CD14-positive monocyte (primary cell): ENCODE measurements at regions not wholly inside any gene's neighbourhood (a gene's known extent, or its start where the extent isn't known, plus 50 kb on each side); places are given as distances from the start of the nearest gene placed in this dataset.

Experiments used
- DNase-seq, 3 donors: peaks; one replicate each; pipeline ENCODE4 v3.0.0-alpha.2; 2011 to 2022
- H2AFZ ChIP-seq: 2 replicates; pipeline ENCODE4 v1.6.0; 2012; ENCODE audit warnings: mild to moderate bottlenecking, low read depth, low read length, inconsistent platforms; ENCODE audit not compliant: insufficient read depth, poor library complexity, severe bottlenecking
- H3K27ac ChIP-seq, 2 donors: 1 replicate in 1 of 2; 2 replicates in 1 of 2; pipeline ENCODE4 v1.5.1; 2012 to 2013; ENCODE audit warnings: low read length in 2 of 2, control low read depth in 1 of 2, inconsistent platforms in 1 of 2, low read depth in 1 of 2, mild to moderate bottlenecking in 1 of 2
- H3K27me3 ChIP-seq, 2 donors: one replicate each; pipeline versions ENCODE4 v1.6.0 to v1.6.1; 2011 to 2013; ENCODE audit warnings: low read length in 2 of 2; ENCODE audit not compliant: control insufficient read depth in 2 of 2, insufficient read depth in 2 of 2
- H3K36me3 ChIP-seq, 2 donors: replicated peaks in 1 of 2; 1 replicate in 1 of 2; 2 replicates in 1 of 2; pipeline versions ENCODE4 v1.5.1 to v1.6.1; 2012 to 2013; ENCODE audit warnings: low read length in 2 of 2, control low read depth in 1 of 2, inconsistent platforms in 1 of 2, mild to moderate bottlenecking in 1 of 2; ENCODE audit not compliant: insufficient read depth in 2 of 2, control insufficient read depth in 1 of 2
- H3K4me1 ChIP-seq, 2 donors: 1 replicate in 1 of 2; 2 replicates in 1 of 2; pipeline versions ENCODE4 v1.5.1 to v1.6.1; 2012 to 2013; ENCODE audit warnings: low read length in 2 of 2, control low read depth in 1 of 2, inconsistent platforms in 1 of 2, mild to moderate bottlenecking in 1 of 2, moderate library complexity in 1 of 2; ENCODE audit not compliant: insufficient read depth in 2 of 2, control insufficient read depth in 1 of 2
- H3K4me2 ChIP-seq: replicated peaks from 2 replicates; pipeline ENCODE3; 2012; ENCODE audit warnings: low read length, moderate library complexity, mild to moderate bottlenecking; ENCODE audit not compliant: poor library complexity, severe bottlenecking; ENCODE audit errors: extremely low read depth
- H3K4me3 ChIP-seq, 3 experiments: fragments of 200-600 bp in 1 of 3; sonication (generic) in 1 of 3; replicated peaks in 1 of 3; 1 replicate in 2 of 3; 2 replicates in 1 of 3; pipeline ENCODE4 v1.5.1; 2011 to 2013; ENCODE audit warnings: low read length in 3 of 3, mild to moderate bottlenecking in 3 of 3, control low read depth in 2 of 3, low read depth in 2 of 3, inconsistent platforms in 1 of 3, moderate library complexity in 1 of 3
- H3K79me2 ChIP-seq: 2 replicates; pipeline ENCODE4 v1.6.0; 2012; ENCODE audit warnings: mild to moderate bottlenecking, control low read depth, inconsistent platforms, low read length, moderate library complexity; ENCODE audit not compliant: insufficient read depth
- H3K9ac ChIP-seq: 2 replicates; pipeline ENCODE4 v1.6.0; 2017; ENCODE audit warnings: low read length, mild to moderate bottlenecking; ENCODE audit not compliant: insufficient read depth, poor library complexity, severe bottlenecking
- H3K9me3 ChIP-seq, 2 donors: replicated peaks in 1 of 2; 1 replicate in 1 of 2; 2 replicates in 1 of 2; pipeline versions ENCODE4 v1.5.1 to v1.6.1; 2012 to 2013; ENCODE audit warnings: low read length in 2 of 2, control low read depth in 1 of 2; ENCODE audit not compliant: control insufficient read depth in 1 of 2, insufficient read depth in 1 of 2
- H4K20me1 ChIP-seq: 2 replicates; pipeline ENCODE4 v1.6.0; 2012; ENCODE audit warnings: mild to moderate bottlenecking, low read length, control low read depth, moderate library complexity; ENCODE audit not compliant: insufficient read depth
- H3K27ac Mint-ChIP-seq, 7 donors: one replicate each; pipeline ENCODE4 v1.8.0; 2020; ENCODE audit warnings: mild to moderate bottlenecking in 7 of 7, mixed read lengths in 7 of 7, moderate library complexity in 6 of 7, inconsistent platforms in 2 of 7
- H3K27me3 Mint-ChIP-seq, 3 donors: one replicate each; pipeline ENCODE4 v1.8.0; 2021 to 2022; ENCODE audit warnings: low read depth in 3 of 3, mild to moderate bottlenecking in 3 of 3, mixed read lengths in 3 of 3, moderate library complexity in 3 of 3, inconsistent platforms in 1 of 3
- H3K36me3 Mint-ChIP-seq, 2 donors: one replicate each; pipeline ENCODE4 v1.8.0; 2020; ENCODE audit warnings: mixed read lengths in 2 of 2, inconsistent platforms in 1 of 2, mild to moderate bottlenecking in 1 of 2
- H3K4me1 Mint-ChIP-seq: one replicate; pipeline ENCODE4 v1.8.0; 2020; ENCODE audit warnings: mild to moderate bottlenecking, mixed read lengths
- H3K4me3 Mint-ChIP-seq, 2 donors: one replicate each; pipeline ENCODE4 v1.8.0; 2020; ENCODE audit warnings: mild to moderate bottlenecking in 2 of 2, mixed read lengths in 2 of 2, moderate library complexity in 1 of 2
- H3K9me3 Mint-ChIP-seq, 7 donors: one replicate each; pipeline ENCODE4 v1.8.0; 2020 to 2022; ENCODE audit warnings: mixed read lengths in 7 of 7, mild to moderate bottlenecking in 6 of 7, moderate library complexity in 6 of 7, inconsistent platforms in 2 of 7
- WGBS: methylation state at CpG from one replicate; pipeline ENCODE4 v1.1.5; 2013; ENCODE audit warnings: missing lambda C conversion rate; ENCODE audit not compliant: insufficient coverage; 5-methylcytosine and 5-hydroxymethylcytosine counted together
- intact Hi-C, 2 donors: fragments of 100-400 bp; cut with micrococcal nuclease; formaldehyde crosslinking; loops; one replicate each; pipeline versions ENCODE4 v1.15.0 to v1.15.1; 2023
- TF ChIP-seq, protein P1 (sequence below): fragments of 200-600 bp; IDR thresholded peaks from one replicate; pipeline ENCODE4 v1.8.0; 2022; ENCODE audit warnings: antibody characterized with exemption, mild to moderate bottlenecking

DNA sequence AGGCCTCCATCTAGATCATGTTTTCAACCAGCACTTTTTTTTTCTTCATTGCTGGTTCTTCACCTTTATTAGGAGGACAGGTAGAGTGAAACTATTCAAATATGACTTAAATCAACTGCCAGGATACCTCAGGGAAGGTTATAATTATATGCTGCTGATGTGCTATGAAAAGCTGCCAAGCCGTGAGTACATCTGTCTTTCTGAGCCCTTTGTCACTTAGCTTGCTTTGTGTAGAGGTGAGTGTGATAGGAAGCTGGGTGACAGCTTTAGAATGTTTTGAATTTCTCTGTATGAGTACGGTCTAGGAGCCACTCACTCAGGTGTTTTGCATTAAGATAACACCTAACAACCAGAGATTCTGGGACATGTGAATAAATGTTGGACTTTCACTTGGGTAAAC is 365.2 kb downstream of the OTUD1 start:
- Histone ChIP-seq H3K9ac (no peak overlapping the region), H3K4me2 (no peak overlapping the region), H3K27me3 (no peaks in the 10 kb centered on the region), H3K79me2 (no peaks in the 10 kb centered on the region), H2AFZ (no peak overlapping the region), H3K36me3 (no peaks in the 10 kb centered on the region), H4K20me1 (no peaks in the 10 kb centered on the region), H3K4me3 (no peak overlapping the region), H3K27ac (no peak overlapping the region), H3K4me1 (no peaks in the 10 kb centered on the region), H3K9me3 (no peaks in the 10 kb centered on the region)
- TF ChIP-seq, protein P1, sequence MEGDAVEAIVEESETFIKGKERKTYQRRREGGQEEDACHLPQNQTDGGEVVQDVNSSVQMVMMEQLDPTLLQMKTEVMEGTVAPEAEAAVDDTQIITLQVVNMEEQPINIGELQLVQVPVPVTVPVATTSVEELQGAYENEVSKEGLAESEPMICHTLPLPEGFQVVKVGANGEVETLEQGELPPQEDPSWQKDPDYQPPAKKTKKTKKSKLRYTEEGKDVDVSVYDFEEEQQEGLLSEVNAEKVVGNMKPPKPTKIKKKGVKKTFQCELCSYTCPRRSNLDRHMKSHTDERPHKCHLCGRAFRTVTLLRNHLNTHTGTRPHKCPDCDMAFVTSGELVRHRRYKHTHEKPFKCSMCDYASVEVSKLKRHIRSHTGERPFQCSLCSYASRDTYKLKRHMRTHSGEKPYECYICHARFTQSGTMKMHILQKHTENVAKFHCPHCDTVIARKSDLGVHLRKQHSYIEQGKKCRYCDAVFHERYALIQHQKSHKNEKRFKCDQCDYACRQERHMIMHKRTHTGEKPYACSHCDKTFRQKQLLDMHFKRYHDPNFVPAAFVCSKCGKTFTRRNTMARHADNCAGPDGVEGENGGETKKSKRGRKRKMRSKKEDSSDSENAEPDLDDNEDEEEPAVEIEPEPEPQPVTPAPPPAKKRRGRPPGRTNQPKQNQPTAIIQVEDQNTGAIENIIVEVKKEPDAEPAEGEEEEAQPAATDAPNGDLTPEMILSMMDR, result no peak
- Mint-ChIP-seq H3K27me3 (no peaks in the 10 kb centered on the region), H3K36me3 (no peaks in the 10 kb centered on the region), H3K9me3 (peaks cover 4 to 15% (median 8%) of the 10 kb centered on the region in 7 donors), H3K4me3 (no peak overlapping the region), H3K27ac (no peak overlapping the region), H3K4me1 (no peaks in the 10 kb centered on the region)
- WGBS, result 80% methylated on average over 1 of the region's 2 CpGs
- intact Hi-C loops, result no loop called here
- no peak for DNase-seq

DNA sequence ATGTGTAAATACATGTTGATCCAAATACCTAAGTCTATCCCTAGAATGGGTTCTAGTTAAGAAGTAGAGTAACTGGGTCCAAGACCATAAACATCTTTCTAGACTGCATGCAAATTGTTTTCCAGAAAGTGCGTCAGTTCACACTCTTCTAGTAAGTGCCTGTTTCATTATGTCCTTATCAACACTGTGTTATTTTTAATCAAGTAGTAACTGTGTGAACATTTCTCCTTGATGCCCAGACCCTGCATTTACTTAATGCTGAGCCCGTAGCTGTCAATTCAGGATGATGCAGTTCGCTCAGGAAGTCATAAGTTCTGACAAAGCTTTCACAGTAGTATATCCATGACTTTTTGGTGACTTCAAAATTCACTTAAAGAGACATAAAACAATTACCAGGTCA is 374.8 kb downstream of the OTUD1 start:
- H3K27ac ChIP-seq, result no peak overlapping the region
- H3K4me1 Mint-ChIP-seq, result no peaks in the 10 kb centered on the region
- 80% methylated on average over 1 of the region's 3 CpGs for WGBS
- peak overlapping the region in 1 of 7 donors; percentile 38 for H3K27ac Mint-ChIP-seq
- intact Hi-C loops, result no loop called here
- H3K36me3 ChIP-seq, result no peaks in the 10 kb centered on the region
- H3K79me2 ChIP-seq, result no peaks in the 10 kb centered on the region
- no peaks in the 10 kb centered on the region for H3K27me3 ChIP-seq
- TF ChIP-seq, protein P1, result no peak
- H3K4me1 ChIP-seq, result no peaks in the 10 kb centered on the region
- no peak for DNase-seq
- H3K4me3 ChIP-seq, result no peak overlapping the region
- H3K27me3 Mint-ChIP-seq, result peaks cover 0 to 2% (median 2%) of the 10 kb centered on the region in 3 donors
- H4K20me1 ChIP-seq, result no peaks in the 10 kb centered on the region
- H3K36me3 Mint-ChIP-seq, result no peaks in the 10 kb centered on the region
- H3K9ac ChIP-seq, result no peak overlapping the region
- H2AFZ ChIP-seq, result no peak overlapping the region
- no peak overlapping the region for H3K4me3 Mint-ChIP-seq
- no peak overlapping the region for H3K4me2 ChIP-seq
- H3K9me3 Mint-ChIP-seq, result peaks cover 0 to 4% (median 0%) of the 10 kb centered on the region in 7 donors
- no peaks in the 10 kb centered on the region for H3K9me3 ChIP-seq
